ENCODE measurements at regions not wholly inside any gene's neighbourhood (a gene's known extent, or its start where the extent isn't known, plus 50 kb on each side); places are given as distances from the start of the nearest gene placed in this dataset.

- TF ChIP-seq CTCF (IDR thresholded peaks at IDR 0.05) (no peak), POLR2A (IDR thresholded peaks at IDR 0.05) (no peak)
Measured at GRCh38 chr6:144711661-144712060, 426.5 kb downstream of the UTRN start.

Measured in Peyer's patch (tissue), 4 donors.